ENCODE measurements at regions not wholly inside any gene's neighbourhood (a gene's known extent, or its start where the extent isn't known, plus 50 kb on each side); places are given as distances from the start of the nearest gene placed in this dataset.
A peak's percentile ranks its signal among the peaks of the same experiment; 100 is the strongest.

DNA sequence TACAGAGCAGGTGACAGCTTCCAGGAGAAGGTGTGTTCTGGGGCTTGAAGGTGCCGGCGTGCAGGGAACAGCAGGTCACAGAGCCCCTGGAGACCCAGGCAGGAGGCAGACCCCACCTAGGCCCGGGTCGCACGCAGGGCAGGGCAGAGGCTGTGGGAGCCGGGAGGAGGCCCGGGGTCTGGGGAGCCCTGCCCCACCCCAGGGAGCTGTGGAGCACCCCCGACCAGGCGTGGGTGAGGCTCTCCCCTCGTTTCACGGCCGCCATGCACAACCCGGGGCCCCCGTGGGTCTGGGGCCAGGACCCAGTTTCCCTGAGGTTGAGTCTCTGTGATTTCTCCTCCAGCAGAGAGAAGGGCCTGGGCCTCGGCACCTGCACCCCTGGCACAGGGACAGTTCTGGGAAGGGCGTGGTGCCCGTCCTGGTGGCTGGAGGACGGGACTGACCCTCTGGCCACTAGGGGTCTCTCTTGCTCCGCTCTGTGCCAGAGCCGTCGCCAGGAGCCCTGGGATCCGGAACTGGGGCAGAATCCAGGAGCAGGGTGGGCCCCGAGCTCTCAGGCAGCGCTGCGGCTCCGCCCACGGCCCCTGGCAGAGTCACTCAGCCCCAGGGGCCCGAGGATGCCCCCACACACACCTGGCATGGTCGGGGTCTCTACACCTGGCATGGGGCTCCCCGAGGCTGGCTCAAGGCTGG lies 75.2 kb upstream of the FBRSL1 start:
- TF ChIP-seq, protein P1, sequence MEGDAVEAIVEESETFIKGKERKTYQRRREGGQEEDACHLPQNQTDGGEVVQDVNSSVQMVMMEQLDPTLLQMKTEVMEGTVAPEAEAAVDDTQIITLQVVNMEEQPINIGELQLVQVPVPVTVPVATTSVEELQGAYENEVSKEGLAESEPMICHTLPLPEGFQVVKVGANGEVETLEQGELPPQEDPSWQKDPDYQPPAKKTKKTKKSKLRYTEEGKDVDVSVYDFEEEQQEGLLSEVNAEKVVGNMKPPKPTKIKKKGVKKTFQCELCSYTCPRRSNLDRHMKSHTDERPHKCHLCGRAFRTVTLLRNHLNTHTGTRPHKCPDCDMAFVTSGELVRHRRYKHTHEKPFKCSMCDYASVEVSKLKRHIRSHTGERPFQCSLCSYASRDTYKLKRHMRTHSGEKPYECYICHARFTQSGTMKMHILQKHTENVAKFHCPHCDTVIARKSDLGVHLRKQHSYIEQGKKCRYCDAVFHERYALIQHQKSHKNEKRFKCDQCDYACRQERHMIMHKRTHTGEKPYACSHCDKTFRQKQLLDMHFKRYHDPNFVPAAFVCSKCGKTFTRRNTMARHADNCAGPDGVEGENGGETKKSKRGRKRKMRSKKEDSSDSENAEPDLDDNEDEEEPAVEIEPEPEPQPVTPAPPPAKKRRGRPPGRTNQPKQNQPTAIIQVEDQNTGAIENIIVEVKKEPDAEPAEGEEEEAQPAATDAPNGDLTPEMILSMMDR (IDR thresholded peaks at IDR 0.05): peak; percentile 82 to 97 (median 93)
- TF ChIP-seq POLR2AphosphoS5 (IDR thresholded peaks at IDR 0.05): no peak

All from upper lobe of left lung (tissue), 4 donors.